ENCODE measurements at regions not wholly inside any gene's neighbourhood (a gene's known extent, or its start where the extent isn't known, plus 50 kb on each side); places are given as distances from the start of the nearest gene placed in this dataset.
A peak's percentile ranks its signal among the peaks of the same experiment; 100 is the strongest.

DNA sequence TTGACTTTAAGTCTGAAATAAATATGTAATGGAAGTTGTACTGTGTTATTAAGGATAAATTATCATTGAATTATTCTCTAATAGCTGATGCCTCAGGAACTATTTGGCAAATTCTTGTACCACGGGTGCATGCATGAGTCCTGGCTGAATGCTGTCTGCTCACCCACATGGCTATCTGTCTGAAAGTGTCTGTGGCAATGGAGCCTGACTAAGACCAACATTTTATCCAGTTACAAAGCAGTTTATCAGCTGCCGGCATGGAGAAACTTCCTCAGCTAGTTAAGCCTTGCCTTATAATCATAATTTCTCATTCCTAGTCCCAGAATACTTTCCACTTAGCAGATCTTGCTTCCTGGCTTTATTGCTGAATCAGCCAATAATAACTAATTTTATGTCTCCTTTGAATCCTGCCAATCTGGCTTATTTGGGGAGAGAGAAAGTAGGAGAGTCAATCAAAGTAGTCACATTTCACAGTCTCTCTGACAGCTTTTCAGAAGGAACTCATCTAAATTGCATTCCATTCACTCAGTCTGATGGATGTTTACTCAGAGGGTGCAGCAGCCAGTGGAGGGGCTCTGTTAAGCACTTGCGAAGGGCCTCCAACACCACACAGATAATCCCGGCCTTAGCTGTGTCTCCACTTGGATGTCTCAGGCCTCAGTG lies 280.6 kb upstream of the CLEC14A start:
- H3K27me3 ChIP-seq = no peaks in the 10 kb centered on the region
- no peak overlapping the region for H3K4me3 ChIP-seq
- peaks cover 6% of the 10 kb centered on the region for H3K4me1 Mint-ChIP-seq
- H3K27ac ChIP-seq = no peak overlapping the region
- no peaks in the 10 kb centered on the region for H4K20me1 ChIP-seq (ENCODE audit: low read depth)
- no peaks in the 10 kb centered on the region for H3K36me3 Mint-ChIP-seq
- no peaks in the 10 kb centered on the region for H3K9me3 ChIP-seq (ENCODE audit: low read depth)
- peak; percentile 56 for DNase-seq (ENCODE audit: low spot score)
- no peaks in the 10 kb centered on the region for H3K36me3 ChIP-seq
- no peak for TF ChIP-seq EZH2phosphoT487 (IDR thresholded peaks at IDR 0.05)
- no peaks in the 10 kb centered on the region for H3K9me3 Mint-ChIP-seq
- no peaks in the 10 kb centered on the region for H3K79me2 ChIP-seq (ENCODE audit: low read depth)
- H3K4me3 Mint-ChIP-seq = no peak overlapping the region
- no peaks in the 10 kb centered on the region for H3K27me3 Mint-ChIP-seq (ENCODE audit: insufficient read depth, low read depth)
- no peak overlapping the region for H3K27ac Mint-ChIP-seq
- H3F3A ChIP-seq (ENCODE audit: low read depth) = peaks cover 7% of the 10 kb centered on the region
- peak overlapping the region; percentile 14 for H3K4me2 ChIP-seq
- H3K4me1 ChIP-seq = peaks cover 12% of the 10 kb centered on the region
- no peak overlapping the region for H3K9ac ChIP-seq
- peak overlapping the region; percentile 69 for H2AFZ ChIP-seq (replicated peaks)

- H3K4me1 ChIP-seq = peaks cover 3% of the 10 kb centered on the region
- DNase-seq (ENCODE audit: low spot score) = no peak
- no peaks in the 10 kb centered on the region for H3K27me3 Mint-ChIP-seq (ENCODE audit: insufficient read depth, low read depth)
- H3K4me1 Mint-ChIP-seq = no peaks in the 10 kb centered on the region
- no peak overlapping the region for H3K4me3 ChIP-seq
- H3K79me2 ChIP-seq (ENCODE audit: low read depth) = no peaks in the 10 kb centered on the region
- H3K36me3 Mint-ChIP-seq = no peaks in the 10 kb centered on the region
- no peaks in the 10 kb centered on the region for H3F3A ChIP-seq (ENCODE audit: low read depth)
- H3K4me3 Mint-ChIP-seq = no peak overlapping the region
- H3K27ac ChIP-seq = no peak overlapping the region
- no peak overlapping the region for H3K4me2 ChIP-seq
- H3K9ac ChIP-seq = no peak overlapping the region
- TF ChIP-seq EZH2phosphoT487 (IDR thresholded peaks at IDR 0.05) = no peak
- TF ChIP-seq EZH2 (IDR thresholded peaks at IDR 0.05) = no peak
- TF ChIP-seq, protein P1, sequence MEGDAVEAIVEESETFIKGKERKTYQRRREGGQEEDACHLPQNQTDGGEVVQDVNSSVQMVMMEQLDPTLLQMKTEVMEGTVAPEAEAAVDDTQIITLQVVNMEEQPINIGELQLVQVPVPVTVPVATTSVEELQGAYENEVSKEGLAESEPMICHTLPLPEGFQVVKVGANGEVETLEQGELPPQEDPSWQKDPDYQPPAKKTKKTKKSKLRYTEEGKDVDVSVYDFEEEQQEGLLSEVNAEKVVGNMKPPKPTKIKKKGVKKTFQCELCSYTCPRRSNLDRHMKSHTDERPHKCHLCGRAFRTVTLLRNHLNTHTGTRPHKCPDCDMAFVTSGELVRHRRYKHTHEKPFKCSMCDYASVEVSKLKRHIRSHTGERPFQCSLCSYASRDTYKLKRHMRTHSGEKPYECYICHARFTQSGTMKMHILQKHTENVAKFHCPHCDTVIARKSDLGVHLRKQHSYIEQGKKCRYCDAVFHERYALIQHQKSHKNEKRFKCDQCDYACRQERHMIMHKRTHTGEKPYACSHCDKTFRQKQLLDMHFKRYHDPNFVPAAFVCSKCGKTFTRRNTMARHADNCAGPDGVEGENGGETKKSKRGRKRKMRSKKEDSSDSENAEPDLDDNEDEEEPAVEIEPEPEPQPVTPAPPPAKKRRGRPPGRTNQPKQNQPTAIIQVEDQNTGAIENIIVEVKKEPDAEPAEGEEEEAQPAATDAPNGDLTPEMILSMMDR (IDR thresholded peaks at IDR 0.05) = no peak
- H3K9me3 ChIP-seq (ENCODE audit: low read depth) = no peaks in the 10 kb centered on the region
- H3K27ac Mint-ChIP-seq = no peak overlapping the region
- H3K9me3 Mint-ChIP-seq = no peaks in the 10 kb centered on the region
- no peak overlapping the region for H2AFZ ChIP-seq (replicated peaks)
- no peaks in the 10 kb centered on the region for H3K27me3 ChIP-seq
- H3K36me3 ChIP-seq = no peaks in the 10 kb centered on the region
- no peaks in the 10 kb centered on the region for H4K20me1 ChIP-seq (ENCODE audit: low read depth)
These were observed 272.7 kb upstream of the CLEC14A start for GRCh38 chr14:38528582-38528981.

DNA sequence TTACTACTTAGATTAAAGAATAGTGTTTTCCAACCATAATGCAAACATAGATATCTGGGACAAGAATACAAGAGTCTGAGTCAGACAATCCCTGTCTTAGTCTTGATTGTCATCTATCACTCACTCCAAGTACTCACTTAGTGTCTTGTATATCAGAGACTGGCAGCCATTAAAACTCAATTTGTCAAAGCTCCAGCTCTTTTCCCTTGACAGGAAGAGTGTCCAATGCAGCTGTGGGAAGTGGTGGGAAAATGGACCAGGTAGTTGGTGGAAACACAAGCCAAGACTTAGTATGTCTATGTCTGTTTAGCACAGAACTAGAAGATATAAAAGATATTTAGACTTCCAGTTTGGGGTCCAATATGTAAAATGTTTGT lies 271.6 kb upstream of the CLEC14A start:
- H3K36me3 Mint-ChIP-seq = no peaks in the 10 kb centered on the region
- H3K4me3 Mint-ChIP-seq = no peak overlapping the region
- no peaks in the 10 kb centered on the region for H3K9me3 Mint-ChIP-seq
- Histone ChIP-seq H4K20me1 (ENCODE audit: low read depth) (no peaks in the 10 kb centered on the region), H3K27me3 (no peaks in the 10 kb centered on the region), H2AFZ (replicated peaks) (no peak overlapping the region), H3K4me2 (no peak overlapping the region), H3K4me3 (no peak overlapping the region), H3K9ac (no peak overlapping the region), H3K36me3 (no peaks in the 10 kb centered on the region), H3K9me3 (ENCODE audit: low read depth) (no peaks in the 10 kb centered on the region), H3F3A (ENCODE audit: low read depth) (no peaks in the 10 kb centered on the region), H3K27ac (no peak overlapping the region), H3K4me1 (peaks cover 3% of the 10 kb centered on the region), H3K79me2 (ENCODE audit: low read depth) (no peaks in the 10 kb centered on the region)
- no peak for TF ChIP-seq EZH2phosphoT487 (IDR thresholded peaks at IDR 0.05)
- TF ChIP-seq, protein P1 (IDR thresholded peaks at IDR 0.05) = no peak
- TF ChIP-seq EZH2 (IDR thresholded peaks at IDR 0.05) = no peak
- no peak for DNase-seq (ENCODE audit: low spot score)
- no peak overlapping the region for H3K27ac Mint-ChIP-seq
- H3K4me1 Mint-ChIP-seq = no peaks in the 10 kb centered on the region
- H3K27me3 Mint-ChIP-seq (ENCODE audit: insufficient read depth, low read depth) = no peaks in the 10 kb centered on the region

GRCh38 chr14:38526826-38527501 lies 271.1 kb upstream of the CLEC14A start:
- no peak overlapping the region for H3K27ac ChIP-seq
- H3K79me2 ChIP-seq (ENCODE audit: low read depth) = no peaks in the 10 kb centered on the region
- H3K4me1 ChIP-seq = peaks cover 3% of the 10 kb centered on the region
- no peak for DNase-seq (ENCODE audit: low spot score)
- no peaks in the 10 kb centered on the region for H3K27me3 Mint-ChIP-seq (ENCODE audit: insufficient read depth, low read depth)
- H4K20me1 ChIP-seq (ENCODE audit: low read depth) = no peaks in the 10 kb centered on the region
- H3K27me3 ChIP-seq = no peaks in the 10 kb centered on the region
- no peaks in the 10 kb centered on the region for H3F3A ChIP-seq (ENCODE audit: low read depth)
- TF ChIP-seq, protein P1 (IDR thresholded peaks at IDR 0.05) = no peak
- TF ChIP-seq EZH2 (IDR thresholded peaks at IDR 0.05) (no peak), EZH2phosphoT487 (IDR thresholded peaks at IDR 0.05) (no peak)
- no peak overlapping the region for H3K4me2 ChIP-seq
- H3K4me1 Mint-ChIP-seq = no peaks in the 10 kb centered on the region
- no peak overlapping the region for H3K27ac Mint-ChIP-seq
- no peaks in the 10 kb centered on the region for H3K36me3 ChIP-seq
- H3K9me3 Mint-ChIP-seq = no peaks in the 10 kb centered on the region
- H3K4me3 Mint-ChIP-seq = no peak overlapping the region
- no peak overlapping the region for H2AFZ ChIP-seq (replicated peaks)
- no peaks in the 10 kb centered on the region for H3K36me3 Mint-ChIP-seq
- H3K9me3 ChIP-seq (ENCODE audit: low read depth) = no peaks in the 10 kb centered on the region
- H3K4me3 ChIP-seq = no peak overlapping the region
- H3K9ac ChIP-seq = no peak overlapping the region

Data from neural progenitor cell (in vitro differentiated cells).